ENCODE measurements at regions not wholly inside any gene's neighbourhood (a gene's known extent, or its start where the extent isn't known, plus 50 kb on each side); places are given as distances from the start of the nearest gene placed in this dataset.

- TF ChIP-seq CTCF (IDR thresholded peaks at IDR 0.05; ENCODE audit: low read depth, low read length, poor library complexity, severe bottlenecking), result no peak
- no peak for TF ChIP-seq EZH2phosphoT487 (IDR thresholded peaks at IDR 0.05; ENCODE audit: borderline replicate concordance, low read length)
Observed at GRCh38 chr3:124107104-124107890, 115.4 kb upstream of the ROPN1 start.

All from DOHH2 (cell line).